NCI-H510A treated with DMSO at 0.1 percent for 48 hours (cell line): ENCODE measurements at regions not wholly inside any gene's neighbourhood (a gene's known extent, or its start where the extent isn't known, plus 50 kb on each side); places are given as distances from the start of the nearest gene placed in this dataset.

Experiments used
- DNase-seq: peaks from one replicate; lab custom pipeline; 2025; lab: John Stamatoyannopoulos, UW

DNA sequence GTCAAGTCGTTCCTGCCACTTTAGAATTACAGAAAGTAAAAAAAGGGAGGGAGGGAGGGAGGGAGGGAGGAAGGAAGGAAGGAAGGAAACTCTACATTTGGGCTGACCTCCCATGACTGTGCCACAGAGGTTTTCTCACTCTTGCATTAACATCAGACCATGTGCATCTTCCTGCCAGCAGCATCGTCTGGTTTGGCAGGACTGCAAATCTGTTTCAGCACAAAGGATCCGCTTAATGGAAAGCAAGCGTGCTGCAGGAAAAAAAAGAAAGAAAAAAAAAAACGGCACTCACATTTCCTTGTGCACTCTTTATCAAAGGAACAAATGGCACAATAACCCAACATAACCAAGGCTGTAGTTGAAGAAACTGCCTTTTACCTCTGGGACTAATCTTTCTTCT, 148.8 kb upstream of the HES1 start:
- DNase-seq, result no peak

DNA sequence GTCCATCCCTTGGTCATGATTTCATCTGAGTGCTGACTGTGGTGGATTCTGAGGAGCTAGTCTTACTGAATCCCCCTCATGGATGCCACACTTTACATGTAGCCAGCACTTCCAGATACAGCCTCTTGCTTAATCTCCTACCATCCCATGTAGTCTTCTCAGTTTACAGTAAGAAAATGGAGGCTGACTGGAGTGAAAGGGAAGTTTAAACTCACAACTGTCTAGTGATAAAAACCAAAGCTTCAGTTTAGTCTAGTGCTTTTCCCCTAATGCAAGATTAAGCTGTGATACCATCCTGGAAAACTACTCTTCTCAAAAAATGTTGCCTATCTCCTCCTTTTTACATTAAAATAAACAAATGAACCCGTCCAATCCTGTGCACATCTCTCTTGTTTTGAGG, 146.8 kb upstream of the HES1 start:
- no peak for DNase-seq

DNA sequence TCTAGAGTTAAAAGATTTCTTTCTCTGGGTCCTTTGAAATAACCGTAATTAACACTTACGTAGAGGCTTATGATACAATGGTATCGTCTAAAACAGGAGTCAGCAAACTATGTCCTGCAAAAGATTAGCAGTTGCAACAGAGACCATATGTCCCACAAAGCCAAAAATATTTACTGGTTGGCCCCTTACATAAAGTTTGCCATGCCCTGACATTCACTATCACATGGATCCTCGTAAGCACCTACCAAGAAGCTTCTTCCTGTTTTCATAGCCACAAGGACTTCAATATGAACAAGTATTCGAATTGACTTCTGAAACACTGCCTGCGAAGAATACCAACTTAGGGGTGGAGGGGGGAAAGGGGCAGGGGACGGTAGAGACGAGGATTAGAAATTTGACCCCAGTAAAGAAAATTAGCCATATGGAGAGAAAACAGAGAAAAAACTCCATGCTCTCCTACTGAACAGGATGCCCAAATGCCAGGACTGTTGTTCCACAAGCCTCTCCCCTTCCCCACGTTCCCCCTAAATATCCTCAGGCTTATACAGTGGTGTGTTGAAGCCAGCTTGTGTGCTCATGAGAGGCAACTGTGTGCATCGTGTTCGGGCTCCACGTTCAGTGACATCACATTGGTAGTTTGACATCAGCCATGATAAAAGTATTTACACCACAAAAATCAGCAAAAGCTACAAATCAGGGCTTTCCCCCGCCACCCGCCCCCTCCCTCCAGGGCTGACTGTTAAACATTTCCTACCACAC, 144.1 kb upstream of the HES1 start:
- DNase-seq, result no peak

DNA sequence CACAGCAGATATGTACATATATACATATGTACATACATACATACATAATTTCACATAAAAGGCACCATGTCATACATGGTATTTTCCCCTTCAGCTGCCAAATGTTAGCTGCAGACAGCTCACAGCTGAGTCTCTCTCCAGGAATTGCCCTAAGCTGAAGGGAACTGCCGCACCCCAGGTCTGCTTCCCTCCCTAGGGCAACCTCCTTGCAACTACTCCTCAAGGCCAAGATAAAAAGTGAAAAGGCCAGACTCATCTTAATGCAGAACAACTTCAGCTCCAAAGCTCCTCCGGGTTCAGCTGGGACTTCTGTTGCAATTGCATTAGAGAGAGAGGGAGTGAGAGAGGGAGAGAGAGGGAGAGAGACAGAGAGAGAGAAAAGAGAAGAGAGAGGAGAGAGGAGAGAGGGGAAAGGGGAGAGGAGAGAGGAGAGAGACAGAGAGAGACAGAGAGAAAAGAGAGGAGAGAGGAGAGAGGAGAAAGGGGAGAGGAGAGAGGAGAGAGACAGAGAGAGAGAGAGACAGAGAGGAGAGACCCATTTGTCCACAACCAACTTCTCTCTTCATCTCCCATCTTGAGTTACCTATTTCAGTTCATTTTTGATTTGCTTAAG, 143.4 kb upstream of the HES1 start:
- DNase-seq, result no peak

DNA sequence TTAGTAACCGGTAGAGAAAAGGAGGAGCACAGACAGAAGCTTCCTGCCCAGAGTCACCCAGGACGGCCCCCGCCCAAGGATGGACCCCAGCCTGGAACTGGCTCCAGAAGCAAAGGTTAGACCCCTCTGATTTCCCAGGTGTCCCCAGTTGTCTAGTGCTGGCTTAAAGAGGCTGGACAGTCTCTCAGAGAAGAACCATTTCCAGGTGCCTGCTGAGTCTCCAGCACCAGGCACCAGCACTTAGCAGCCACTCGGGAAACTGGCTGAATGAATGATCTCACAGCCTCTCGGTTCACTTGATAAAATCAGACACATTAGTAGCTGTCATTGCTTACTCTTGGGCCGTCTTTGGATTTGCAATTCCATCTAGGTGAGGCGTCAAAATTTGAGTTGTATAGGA, 139.7 kb upstream of the HES1 start:
- no peak for DNase-seq

DNA sequence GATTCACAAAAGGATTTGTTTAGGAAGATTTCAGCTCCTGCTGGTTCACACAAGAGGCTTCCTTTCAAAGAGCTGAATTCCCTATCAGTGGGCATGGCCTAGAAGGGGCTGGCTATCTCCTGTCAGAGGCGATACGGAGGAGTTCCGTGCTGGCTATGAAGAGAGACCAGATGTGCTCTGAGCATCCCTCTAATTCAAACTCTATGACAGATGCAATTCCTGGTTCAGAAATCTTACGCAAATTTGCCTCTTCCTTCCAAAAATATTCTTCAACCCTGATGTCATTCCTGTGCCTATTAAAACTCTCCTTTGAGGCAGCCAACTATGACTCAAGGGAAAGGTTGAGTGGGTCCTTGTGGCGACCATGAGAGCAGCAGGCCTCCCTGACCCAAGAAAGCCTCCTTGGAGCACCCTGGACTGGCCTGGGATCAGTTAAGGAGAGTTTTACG, 139.3 kb upstream of the HES1 start:
- DNase-seq, result no peak

DNA sequence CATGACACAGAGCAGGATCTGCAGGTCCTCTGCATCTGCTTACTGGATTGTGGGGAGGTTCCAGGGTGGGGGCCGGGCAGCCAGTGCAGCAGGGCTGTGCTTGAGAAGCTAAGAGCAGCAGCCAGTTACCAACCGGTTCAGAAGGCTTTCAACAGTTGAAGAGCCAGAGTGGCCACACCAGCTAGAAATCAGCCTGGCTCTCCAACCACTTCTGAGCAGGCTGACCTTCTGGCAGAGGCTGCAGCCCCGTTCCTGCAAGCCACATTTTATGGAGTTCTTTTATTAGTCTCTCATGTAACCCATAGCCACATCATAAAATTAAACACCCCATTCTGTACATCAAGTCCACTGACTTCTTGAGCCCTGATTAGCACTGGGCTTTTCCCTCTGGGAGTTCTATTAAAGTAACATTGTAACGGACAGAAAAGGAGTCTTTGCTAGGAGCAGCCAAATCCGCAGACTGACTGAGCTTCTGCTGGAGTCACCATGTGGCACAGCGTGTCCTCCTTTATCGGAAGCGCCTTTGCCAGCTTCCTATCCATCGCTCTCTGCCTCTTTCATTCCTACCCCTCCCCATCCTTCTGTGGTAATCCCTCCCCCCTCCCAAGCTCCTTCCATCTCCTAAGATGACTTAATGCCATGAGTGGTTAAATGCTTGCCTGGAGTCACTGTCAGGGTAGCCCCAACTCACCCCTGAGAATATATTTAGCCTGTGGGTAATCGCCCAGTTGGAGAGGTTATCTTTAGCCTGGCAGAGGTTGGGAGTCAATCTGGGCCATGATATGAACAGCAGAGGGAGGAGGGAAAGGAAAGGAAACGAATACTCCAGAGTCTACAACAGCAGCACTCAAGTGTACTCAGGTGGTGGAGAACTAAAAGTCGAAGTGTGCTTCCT, 138.5 kb upstream of the HES1 start:
- peak; percentile 82 for DNase-seq

DNA sequence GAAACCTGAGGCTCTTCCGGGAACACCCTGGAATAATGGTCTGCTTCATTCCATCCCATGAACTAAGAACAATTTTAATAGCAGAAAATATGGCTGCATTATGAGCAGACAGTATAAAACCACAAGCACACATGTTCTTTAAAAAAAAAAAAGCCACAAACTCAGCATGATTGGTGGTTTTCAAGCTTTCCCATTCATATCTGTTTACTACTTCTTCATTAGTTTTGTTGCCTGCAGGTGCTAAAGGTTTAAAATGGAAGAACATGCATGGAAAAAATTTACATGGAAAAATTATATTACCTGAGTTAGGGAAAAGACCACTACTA, 137.9 kb upstream of the HES1 start:
- DNase-seq, result no peak

DNA sequence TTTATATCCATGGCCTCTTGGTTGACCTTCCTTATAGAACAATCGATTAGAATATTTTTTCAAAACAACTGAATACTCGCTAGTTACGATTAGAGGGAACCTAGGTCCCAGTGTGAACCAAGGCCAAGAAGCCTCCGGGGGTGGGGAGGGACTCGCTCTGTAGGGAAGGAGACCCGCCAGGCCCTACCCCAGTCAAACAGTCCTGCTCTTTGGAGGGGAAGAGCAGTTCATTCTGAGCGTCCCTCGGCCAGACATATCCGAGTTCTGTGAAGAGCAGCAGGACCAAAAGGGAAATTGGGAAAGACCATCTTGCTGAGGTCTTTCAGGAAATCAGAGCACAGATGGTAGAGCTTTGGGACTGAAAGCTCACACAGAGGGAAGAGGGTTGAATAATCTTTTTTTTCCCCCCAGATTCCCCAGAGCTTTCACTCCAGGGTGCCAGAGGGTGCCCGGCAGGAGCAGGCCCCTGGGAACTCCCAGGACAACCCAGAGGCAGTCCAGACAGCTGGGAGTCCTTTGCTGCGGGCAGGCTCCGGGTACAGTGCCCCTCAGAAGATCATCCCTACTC, 137.2 kb upstream of the HES1 start:
- DNase-seq, result no peak

DNA sequence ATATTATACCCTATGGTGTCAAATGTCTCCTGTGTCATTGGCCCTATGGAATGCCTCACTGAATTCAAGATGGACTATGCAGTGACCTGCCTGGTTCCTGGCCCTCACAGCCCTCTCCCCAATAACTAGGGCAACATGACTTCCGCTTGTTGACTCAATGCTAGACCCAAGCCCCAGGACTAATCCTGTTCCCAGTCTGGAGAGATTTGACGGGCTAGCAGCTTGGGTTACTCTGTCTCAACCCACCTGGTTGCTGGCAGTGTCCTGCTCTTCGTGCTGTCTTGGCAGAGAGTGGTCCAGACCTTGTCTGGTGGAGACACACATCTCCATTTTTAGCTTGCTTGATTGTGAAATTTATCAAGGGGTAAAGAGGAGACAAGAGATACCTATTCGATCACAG, 135.8 kb upstream of the HES1 start:
- DNase-seq, result no peak

DNA sequence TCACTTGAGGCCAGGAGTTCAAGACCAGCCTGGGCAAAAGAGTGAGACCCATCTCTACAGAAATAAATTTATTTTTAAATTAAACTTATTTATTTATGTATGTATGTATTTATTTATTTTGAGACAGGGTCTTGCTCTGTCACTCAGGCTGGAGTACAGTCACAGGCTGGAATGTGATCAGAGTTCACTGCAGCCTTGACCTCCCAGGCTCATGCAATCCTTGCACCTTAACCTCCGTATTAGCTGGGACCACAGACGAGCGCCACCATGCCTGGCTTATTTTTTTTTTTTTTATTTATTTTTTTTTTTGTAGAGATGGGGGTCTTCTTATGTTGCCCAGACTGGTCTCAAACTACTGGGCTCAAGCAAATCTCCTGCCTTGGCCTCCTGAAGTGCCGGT, 135.2 kb upstream of the HES1 start:
- no peak for DNase-seq

DNA sequence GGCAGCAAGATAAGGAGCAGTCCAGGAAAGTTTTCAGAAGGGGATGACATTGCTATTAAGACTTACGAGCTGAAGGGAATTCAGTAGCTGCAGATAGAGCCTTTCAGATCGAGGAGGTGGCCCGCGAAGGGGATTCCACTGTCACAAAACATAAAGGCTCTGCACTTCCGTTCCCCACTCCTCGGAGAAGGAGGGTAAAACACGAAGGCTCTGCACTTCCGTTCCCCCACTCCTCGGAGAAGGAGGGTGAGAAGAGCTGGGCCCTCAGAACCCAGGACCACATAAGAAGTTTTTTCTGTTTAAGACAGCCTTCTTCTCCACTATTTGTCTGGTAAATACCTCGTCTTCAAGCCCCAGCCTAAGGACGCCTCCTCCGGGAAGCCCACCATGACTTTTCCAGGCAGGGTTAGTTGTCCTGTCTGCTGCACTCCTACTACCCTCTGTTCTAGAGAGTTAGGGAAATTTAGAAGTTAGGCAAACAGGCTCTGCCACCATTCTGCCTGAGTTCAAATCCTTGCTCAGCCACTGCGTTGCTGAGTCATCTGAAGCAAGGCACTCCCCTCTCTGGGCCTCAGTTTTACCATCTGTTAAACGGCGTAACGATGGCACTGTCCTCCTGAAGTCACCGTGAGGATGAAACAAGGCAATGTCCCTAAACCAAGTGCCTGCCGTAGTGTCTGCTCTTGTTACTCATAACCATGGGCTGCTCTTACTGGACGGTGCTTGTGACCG, 134.1 kb upstream of the HES1 start:
- no peak for DNase-seq

DNA sequence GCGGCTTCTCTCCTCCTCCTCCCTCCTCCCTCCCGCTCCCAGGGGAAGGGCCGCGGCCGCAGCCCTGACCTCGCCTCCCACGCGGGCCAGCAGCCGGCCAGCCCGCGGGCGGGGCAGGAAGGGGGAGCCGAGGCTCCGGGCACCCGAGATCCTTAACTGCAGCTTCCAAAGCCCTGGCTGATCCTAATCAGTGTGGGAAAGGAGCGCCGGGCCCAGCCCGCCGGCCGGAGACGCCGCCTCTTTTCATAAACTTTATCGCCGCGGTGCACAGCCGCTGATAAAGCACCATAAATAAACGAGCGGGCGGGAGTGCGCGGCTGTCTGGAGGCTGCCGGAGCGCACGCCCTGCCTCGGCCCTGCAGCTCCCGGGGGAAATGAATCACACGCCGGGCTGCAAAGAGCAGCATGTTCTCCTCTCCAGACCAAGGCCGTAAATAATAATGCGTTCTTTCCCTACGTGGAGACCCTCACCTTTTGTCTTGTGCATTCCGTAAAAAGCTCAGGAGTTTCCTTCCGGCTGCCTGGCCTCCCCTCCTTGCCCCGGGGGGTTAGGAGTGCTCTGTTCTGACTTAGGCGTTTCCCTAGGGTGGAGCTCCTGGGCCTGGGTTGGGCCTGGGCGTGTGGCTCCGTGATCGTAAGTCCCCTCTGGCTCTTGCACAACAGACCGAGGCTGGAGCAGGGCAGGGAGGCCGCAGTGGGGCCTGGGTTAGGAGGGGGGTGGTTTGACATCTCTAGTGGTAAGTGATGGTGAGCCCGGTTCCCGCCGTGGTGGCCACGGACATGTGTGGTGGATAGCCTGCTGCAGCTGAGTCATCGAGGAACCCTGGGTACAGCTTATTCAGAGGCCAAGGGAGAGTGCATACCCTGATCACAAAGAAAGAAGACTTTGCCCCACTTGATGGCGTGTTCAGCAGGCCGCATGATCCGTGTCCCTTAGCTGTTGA, 132.6 kb upstream of the HES1 start:
- peak; percentile 73 for DNase-seq

DNA sequence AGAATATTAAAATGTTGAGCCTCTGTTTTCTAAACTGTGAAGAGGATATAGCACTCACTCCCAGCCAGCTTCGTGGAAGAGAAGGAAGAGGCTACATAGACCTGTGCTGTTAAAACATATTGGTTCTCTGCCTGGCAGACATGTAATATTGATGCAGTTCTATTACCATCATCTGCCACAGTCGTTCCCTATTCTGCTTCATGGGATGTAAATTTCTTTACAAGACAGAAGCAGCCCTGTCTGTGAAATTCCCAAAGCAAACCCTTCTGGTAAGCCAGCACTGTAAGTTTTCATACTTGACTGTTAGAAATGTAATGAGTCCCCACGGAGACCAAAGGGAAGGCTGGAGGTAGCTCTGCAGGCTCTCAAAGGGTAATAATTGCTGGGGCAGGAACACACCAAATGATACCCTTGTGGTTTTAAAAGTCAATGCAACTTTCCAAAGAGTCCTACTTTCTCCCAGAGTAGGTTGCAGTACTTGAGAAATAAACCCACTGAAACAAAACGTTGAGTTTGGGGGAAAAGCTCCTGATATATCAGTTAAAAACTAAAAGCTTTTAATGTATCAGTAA, 129.9 kb upstream of the HES1 start:
- no peak for DNase-seq

DNA sequence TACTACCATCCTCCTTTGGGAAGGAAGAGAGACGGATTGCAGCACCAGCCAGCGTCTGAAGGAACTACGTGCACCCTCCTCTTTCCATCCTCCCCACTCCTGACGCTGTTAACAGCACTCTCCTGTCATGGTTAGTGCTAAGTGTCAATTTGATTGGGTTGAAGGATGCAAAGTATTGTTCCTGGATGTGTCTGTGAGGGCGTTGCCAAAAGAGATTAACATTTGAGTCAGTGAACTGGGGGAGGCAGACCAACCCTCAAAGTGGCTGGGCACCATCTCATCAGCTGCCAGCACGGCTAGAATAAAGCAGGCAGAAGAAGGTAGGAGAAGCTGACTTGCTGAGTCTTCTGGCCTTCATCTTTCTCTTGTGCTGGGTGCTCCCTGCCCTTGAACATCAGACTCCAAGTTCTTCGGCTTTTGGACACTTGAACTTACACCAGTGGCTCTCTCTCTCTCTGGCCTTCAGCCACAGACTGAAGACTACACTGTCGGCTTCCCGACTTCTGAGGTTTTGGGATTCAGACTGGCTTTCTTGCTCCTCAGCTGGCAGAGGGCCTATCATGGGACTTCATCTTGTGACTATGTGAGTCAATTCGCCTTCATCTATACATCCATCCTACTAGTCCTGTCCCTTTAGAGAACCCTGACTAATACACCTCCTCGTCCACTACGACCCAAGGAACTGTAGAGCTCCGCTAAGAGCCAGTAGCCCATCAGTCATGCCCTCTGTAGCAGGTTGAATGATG, 128.2 kb upstream of the HES1 start:
- peak; percentile 16 for DNase-seq

DNA sequence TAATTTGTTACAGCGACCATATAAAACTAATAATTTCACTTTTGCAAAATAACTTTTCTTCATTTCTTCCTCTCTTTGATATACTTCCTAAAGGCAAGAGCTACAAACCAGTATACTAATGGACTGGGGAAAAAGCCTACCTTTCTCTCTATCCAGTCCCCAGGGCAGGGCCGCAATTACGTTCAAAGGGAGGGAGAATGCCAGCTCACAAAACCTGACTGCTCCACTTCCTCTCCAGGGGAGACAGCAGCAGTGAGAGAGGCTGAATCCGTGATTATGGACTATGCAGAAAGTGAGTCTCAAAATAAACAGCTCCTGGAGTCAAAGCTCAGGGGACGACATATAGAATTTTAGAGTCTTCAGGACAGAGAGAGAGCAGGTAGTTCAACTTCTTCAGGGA, 126.9 kb upstream of the HES1 start:
- no peak for DNase-seq

DNA sequence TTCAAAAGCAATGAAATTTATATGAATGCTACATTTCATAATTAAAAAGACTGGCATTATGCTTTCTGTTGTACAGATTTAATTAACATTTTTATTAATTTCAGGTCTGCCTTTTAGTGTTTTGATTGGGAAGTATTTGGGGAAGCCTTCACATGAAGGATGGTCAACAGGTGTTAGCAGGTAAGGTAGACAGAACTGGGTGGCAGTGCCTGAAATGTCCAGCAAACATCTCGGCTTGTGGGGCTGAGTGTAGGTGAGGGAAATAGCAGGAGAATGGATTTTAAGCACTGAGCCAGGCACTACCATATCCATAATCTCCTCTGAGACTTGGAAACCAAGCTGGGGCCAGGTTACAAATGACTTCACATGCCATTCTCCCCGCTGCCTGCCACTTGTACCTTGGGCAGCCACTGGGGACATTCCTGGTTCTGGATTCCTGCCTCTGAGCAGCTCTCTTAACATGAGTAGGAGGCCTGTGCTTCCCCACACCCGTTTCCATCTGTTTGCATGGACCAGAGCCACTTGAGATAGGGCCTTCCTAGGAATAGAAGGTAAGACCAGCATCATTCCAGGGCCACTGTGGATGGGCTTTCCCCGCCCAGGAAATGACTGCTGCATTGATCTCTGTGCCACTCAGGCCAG, 125.9 kb upstream of the HES1 start:
- DNase-seq, result peak; percentile 19

DNA sequence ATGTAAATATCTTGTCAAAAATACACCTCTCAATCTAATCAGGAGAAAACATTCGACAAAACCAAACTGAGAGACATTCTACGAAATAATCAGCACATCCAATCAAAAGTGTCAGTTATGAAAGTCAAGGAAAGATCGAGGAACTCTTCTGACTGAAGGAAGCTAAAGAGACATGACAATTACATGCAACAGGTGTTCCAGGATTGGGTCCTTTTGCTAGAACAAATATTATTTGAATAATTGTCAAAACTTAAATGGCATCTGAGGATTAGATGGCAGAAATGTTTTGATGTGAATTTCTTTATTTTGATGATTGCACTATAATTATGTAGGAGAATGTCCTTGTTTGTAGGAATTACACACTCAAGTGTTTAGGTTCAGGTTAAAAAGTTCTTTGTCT, 124.1 kb upstream of the HES1 start:
- no peak for DNase-seq

DNA sequence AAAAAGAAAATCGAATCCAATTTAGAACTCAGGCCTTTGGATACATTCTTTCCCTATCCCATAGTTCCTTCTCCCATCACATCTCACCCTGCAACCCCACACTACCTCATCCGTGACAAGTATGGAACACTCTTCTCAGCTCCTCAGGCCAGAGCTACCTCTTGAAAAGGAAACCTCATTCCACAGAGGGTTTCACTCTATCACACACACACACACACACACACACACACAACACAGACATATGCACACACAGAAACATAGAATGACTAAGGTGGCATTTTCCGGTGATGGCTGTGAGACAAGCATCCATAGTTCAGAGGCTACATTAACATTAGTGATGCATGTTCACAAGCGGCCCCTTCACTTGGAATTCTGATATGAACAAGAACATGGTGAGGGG, 122.0 kb upstream of the HES1 start:
- DNase-seq, result no peak
